ENCODE measurements at regions not wholly inside any gene's neighbourhood (a gene's known extent, or its start where the extent isn't known, plus 50 kb on each side); places are given as distances from the start of the nearest gene placed in this dataset.

DNA sequence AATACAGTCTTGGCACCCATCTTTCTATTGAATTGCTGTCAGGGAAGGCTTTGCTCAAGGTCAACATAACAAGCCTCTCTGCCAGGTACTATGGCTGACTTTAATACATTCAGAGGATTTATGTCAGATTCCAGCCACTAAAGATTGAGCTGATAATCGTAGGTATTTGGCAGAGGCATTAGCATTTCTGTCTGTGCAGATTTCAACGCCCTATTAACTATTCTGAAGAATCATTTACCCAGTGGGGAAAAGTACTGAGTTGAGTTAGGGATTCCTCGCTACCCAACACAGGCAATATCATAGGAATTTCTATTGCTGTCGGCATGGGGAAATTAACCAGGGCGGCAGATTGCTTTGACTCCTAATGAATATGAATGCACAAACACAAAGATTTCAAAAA is 233.7 kb upstream of the SPTLC3 start:
- no peak for TF ChIP-seq CTCF (IDR thresholded peaks at IDR 0.05)
- DNase-seq (ENCODE audit: low spot score), result no peak
- no peak overlapping the region for H3K27ac ChIP-seq
- H3K4me3 ChIP-seq, result no peak overlapping the region

GRCh38 chr20:12777016-12777415 is 231.8 kb upstream of the SPTLC3 start:
- Histone ChIP-seq H3K4me3 (no peak overlapping the region), H3K27ac (no peak overlapping the region)
- no peak for TF ChIP-seq CTCF (IDR thresholded peaks at IDR 0.05)
- DNase-seq (ENCODE audit: low spot score), result no peak

GRCh38 chr20:12786276-12786675 is 222.5 kb upstream of the SPTLC3 start:
- H3K27ac ChIP-seq, result no peak overlapping the region
- no peak for DNase-seq (ENCODE audit: low spot score)
- no peak overlapping the region for H3K4me3 ChIP-seq
- TF ChIP-seq CTCF (IDR thresholded peaks at IDR 0.05), result no peak

DNA sequence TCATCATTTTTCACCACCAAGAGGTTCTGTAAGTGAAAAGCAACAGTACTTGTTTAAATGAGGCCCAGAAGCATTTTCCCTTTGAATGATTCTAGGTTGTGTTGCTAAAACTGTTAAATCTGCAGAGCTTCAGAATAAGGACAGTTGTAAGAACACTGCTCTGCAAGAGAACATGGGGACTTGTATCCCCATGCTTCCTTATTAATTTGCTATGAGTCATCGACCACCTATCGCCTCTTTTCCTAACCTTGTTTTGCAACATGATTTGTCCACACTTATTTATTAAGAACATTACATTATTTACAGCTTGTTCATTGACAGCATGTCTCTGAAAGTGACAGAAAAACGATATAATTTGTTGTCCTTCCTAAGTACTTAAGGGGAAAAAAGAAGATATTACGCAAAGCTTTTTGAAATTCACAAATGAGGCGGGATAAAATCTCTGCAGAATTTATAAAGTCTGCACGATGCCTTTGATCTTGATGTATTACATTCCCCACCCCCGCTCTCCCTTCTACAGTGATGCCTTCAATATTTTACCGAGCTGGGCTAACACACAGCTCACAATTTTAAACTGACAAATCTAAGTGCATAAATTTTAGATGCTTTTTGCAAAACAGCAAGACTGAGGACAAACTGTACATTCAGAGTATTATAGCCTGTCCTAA is 220.0 kb upstream of the SPTLC3 start:
- H3K27ac ChIP-seq, result no peak overlapping the region
- H3K4me3 ChIP-seq, result no peak overlapping the region
- no peak for TF ChIP-seq CTCF (IDR thresholded peaks at IDR 0.05)
- DNase-seq (ENCODE audit: low spot score), result no peak

GRCh38 chr20:12790859-12791258 is 217.9 kb upstream of the SPTLC3 start:
- Histone ChIP-seq H3K27ac (no peak overlapping the region), H3K4me3 (no peak overlapping the region)
- DNase-seq (ENCODE audit: low spot score), result no peak
- TF ChIP-seq CTCF (IDR thresholded peaks at IDR 0.05), result no peak

GRCh38 chr20:12798286-12798685 is 210.5 kb upstream of the SPTLC3 start:
- H3K27ac ChIP-seq, result no peak overlapping the region
- DNase-seq (ENCODE audit: low spot score), result no peak
- H3K4me3 ChIP-seq, result no peak overlapping the region
- no peak for TF ChIP-seq CTCF (IDR thresholded peaks at IDR 0.05)

- no peak for DNase-seq (ENCODE audit: low spot score)
- no peak for TF ChIP-seq CTCF (IDR thresholded peaks at IDR 0.05)
- Histone ChIP-seq H3K4me3 (no peak overlapping the region), H3K27ac (no peak overlapping the region)
Measured at GRCh38 chr20:12808006-12808567, 200.7 kb upstream of the SPTLC3 start.
